Neural cell (in vitro differentiated cells): ENCODE measurements at regions not wholly inside any gene's neighbourhood (a gene's known extent, or its start where the extent isn't known, plus 50 kb on each side); places are given as distances from the start of the nearest gene placed in this dataset.

Source experiments
- H2AFZ ChIP-seq: fragments of 200-600, 300-800 bp; sonication (generic), shearing (Covaris generic); 2 replicates; pipeline ENCODE4 v1.6.0; 2014; ENCODE audit warnings: low read depth, mild to moderate bottlenecking, antibody characterized with exemption, low read length, moderate library complexity
- H3F3A ChIP-seq: fragments of 200-600 bp; shearing (Covaris generic); 2 replicates; pipeline ENCODE4 v1.6.1; 2016; ENCODE audit warnings: mild to moderate bottlenecking, moderate library complexity, mixed read lengths, antibody characterized with exemption, low read length; ENCODE audit not compliant: insufficient read depth, poor library complexity, severe bottlenecking
- H3K27ac ChIP-seq: fragments of 200-600, 300-800 bp; sonication (generic), shearing (Covaris generic); 2 replicates; pipeline ENCODE4 v1.5.1; 2014; ENCODE audit warnings: mild to moderate bottlenecking, low read length, moderate library complexity
- H3K27me3 ChIP-seq: fragments of 300-800, 200-600 bp; sonication (generic), shearing (Covaris generic); 2 replicates; pipeline ENCODE4 v1.6.0; 2014; ENCODE audit warnings: mild to moderate bottlenecking, low read depth, low read length, moderate library complexity; ENCODE audit not compliant: insufficient read depth
- H3K36me3 ChIP-seq: fragments of 300-800, 200-600 bp; sonication (generic), shearing (Covaris generic); 2 replicates; pipeline ENCODE4 v1.5.1; 2014; ENCODE audit warnings: mild to moderate bottlenecking, antibody characterized with exemption, low read length, moderate library complexity; ENCODE audit not compliant: insufficient read depth
- H3K4me2 ChIP-seq: fragments of 300-800, 200-600 bp; sonication (generic), shearing (Covaris generic); 2 replicates; pipeline ENCODE4 v1.6.0; 2014; ENCODE audit warnings: mild to moderate bottlenecking, low read length
- H3K4me3 ChIP-seq: fragments of 300-800, 200-600 bp; sonication (generic), shearing (Covaris generic); 2 replicates; pipeline ENCODE4 v1.5.1; 2014; ENCODE audit warnings: mild to moderate bottlenecking, low read length, moderate library complexity
- H3K79me2 ChIP-seq: fragments of 200-600 bp; shearing (Covaris generic); replicated peaks from 2 replicates; pipeline ENCODE4 v1.6.0; 2014; ENCODE audit warnings: mild to moderate bottlenecking, low read length, moderate library complexity; ENCODE audit not compliant: insufficient read depth
- H3K9ac ChIP-seq: fragments of 300-800, 200-600 bp; sonication (generic), shearing (Covaris generic); 2 replicates; pipeline ENCODE4 v1.6.1; 2016; ENCODE audit warnings: mild to moderate bottlenecking, low read length, mixed read lengths
- H3K9me2 ChIP-seq: fragments of 200-600 bp; shearing (Covaris generic); 2 replicates; pipeline ENCODE4 v1.6.1; 2016; ENCODE audit warnings: mild to moderate bottlenecking, low read length, mixed read lengths; ENCODE audit not compliant: insufficient read depth
- H3K9me3 ChIP-seq: fragments of 200-600, 300-800 bp; sonication (generic), shearing (Covaris generic); 2 replicates; pipeline ENCODE4 v1.6.1; 2016; ENCODE audit warnings: mild to moderate bottlenecking, mixed run types, low read length, moderate library complexity, mixed read lengths
- H4K20me1 ChIP-seq: fragments of 200-600 bp; shearing (Covaris generic); 2 replicates; pipeline ENCODE4 v1.6.1; 2016; ENCODE audit warnings: mild to moderate bottlenecking, mixed run types; ENCODE audit not compliant: insufficient read depth
- CTCF ChIP-seq: fragments of 450-650 bp; IDR thresholded peaks from 2 replicates; pipeline ENCODE4 v1.5.1; 2014; ENCODE audit warnings: antibody characterized with exemption, mild to moderate bottlenecking, moderate library complexity; ENCODE audit not compliant: poor library complexity, severe bottlenecking
- EP300 ChIP-seq: fragments of 450-650 bp; conservative IDR thresholded peaks from 2 replicates; pipeline ENCODE4 v1.6.1; 2014; ENCODE audit warnings: antibody characterized with exemption, mild to moderate bottlenecking, moderate library complexity; ENCODE audit not compliant: poor library complexity, severe bottlenecking
- EZH2 ChIP-seq: fragments of 200-600, 300-800 bp; shearing (Covaris generic), sonication (generic); IDR thresholded peaks from 2 replicates; pipeline ENCODE4 v1.6.1; 2014; ENCODE audit warnings: antibody characterized with exemption, low read length, borderline replicate concordance, mild to moderate bottlenecking; ENCODE audit not compliant: insufficient read depth, poor library complexity, severe bottlenecking
- MXI1 ChIP-seq: fragments of 450-650 bp; conservative IDR thresholded peaks from 2 replicates; pipeline ENCODE4 v1.6.1; 2014; ENCODE audit warnings: antibody characterized with exemption, mild to moderate bottlenecking; ENCODE audit not compliant: poor library complexity, severe bottlenecking
- POLR2AphosphoS5 ChIP-seq: IDR thresholded peaks from 2 replicates; pipeline ENCODE4 v1.6.1; 2012
- RAD21 ChIP-seq: fragments of 450-650 bp; conservative IDR thresholded peaks from 2 replicates; pipeline ENCODE4 v1.6.1; 2014; ENCODE audit warnings: antibody characterized with exemption, mild to moderate bottlenecking, moderate library complexity
- REST ChIP-seq: IDR thresholded peaks from 2 replicates; pipeline ENCODE4 v1.6.1; 2012; ENCODE audit warnings: borderline replicate concordance
- SMC3 ChIP-seq: fragments of 450-650 bp; conservative IDR thresholded peaks from 2 replicates; pipeline ENCODE4 v1.6.1; 2014; ENCODE audit warnings: antibody characterized with exemption, mild to moderate bottlenecking, moderate library complexity; ENCODE audit not compliant: poor library complexity
- TAF1 ChIP-seq: IDR thresholded peaks from 2 replicates; pipeline ENCODE4 v1.6.1; 2012; ENCODE audit warnings: low read depth

- H3K79me2 ChIP-seq, result no peaks in the 10 kb centered on the region
- TF ChIP-seq EZH2 (no peak), CTCF (no peak), MXI1 (no peak), POLR2AphosphoS5 (no peak), REST (no peak), RAD21 (no peak), SMC3 (no peak), EP300 (no peak)
- no peak overlapping the region for H3K4me2 ChIP-seq
Measured at GRCh38 chr13:104530741-104531140, 1464.5 kb upstream of the SLC10A2 start.

GRCh38 chr13:104526561-104526960, 1460.3 kb upstream of the SLC10A2 start:
- H2AFZ ChIP-seq, result no peak overlapping the region
- no peaks in the 10 kb centered on the region for H3K9me3 ChIP-seq
- H3K9ac ChIP-seq, result no peak overlapping the region
- TF ChIP-seq MXI1 (no peak), TAF1 (no peak), CTCF (no peak), EP300 (no peak), POLR2AphosphoS5 (no peak), RAD21 (no peak), EZH2 (no peak), REST (no peak), SMC3 (no peak)
- no peaks in the 10 kb centered on the region for H3F3A ChIP-seq
- no peak overlapping the region for H3K4me3 ChIP-seq
- no peaks in the 10 kb centered on the region for H3K27me3 ChIP-seq
- H4K20me1 ChIP-seq, result no peaks in the 10 kb centered on the region
- no peak overlapping the region for H3K27ac ChIP-seq
- H3K9me2 ChIP-seq, result no peaks in the 10 kb centered on the region
- H3K79me2 ChIP-seq, result no peaks in the 10 kb centered on the region
- H3K36me3 ChIP-seq, result no peaks in the 10 kb centered on the region
- H3K4me2 ChIP-seq, result no peak overlapping the region

More at GRCh38 chr13:104530741-104531140, 1464.5 kb upstream of the SLC10A2 start:
- H3K9ac ChIP-seq, result no peak overlapping the region
- no peaks in the 10 kb centered on the region for H3K9me3 ChIP-seq
- no peaks in the 10 kb centered on the region for H3F3A ChIP-seq
- H3K27ac ChIP-seq, result no peak overlapping the region
- H3K27me3 ChIP-seq, result no peaks in the 10 kb centered on the region
- no peak overlapping the region for H3K4me3 ChIP-seq
- no peak overlapping the region for H2AFZ ChIP-seq
- no peaks in the 10 kb centered on the region for H4K20me1 ChIP-seq
- H3K9me2 ChIP-seq, result no peaks in the 10 kb centered on the region
- H3K36me3 ChIP-seq, result no peaks in the 10 kb centered on the region
